HCT116 (cell line): ENCODE measurements at regions not wholly inside any gene's neighbourhood (a gene's known extent, or its start where the extent isn't known, plus 50 kb on each side); places are given as distances from the start of the nearest gene placed in this dataset.

Experiments
- ATAC-seq: fragments of 200-7000 bp; cut with Tn5 transposase; 2 replicates; pipeline ENCODE4 v1.9.1; 2020; ENCODE audit warnings: mild to moderate bottlenecking, moderate library complexity
- BruUV-seq: library from RNA; stranded (reverse); fragments of 400-500 nt; replicated peaks from 2 replicates; lab custom pipeline; 2021; lab: Mats Ljungman, UMichigan
- CTCF ChIA-PET: fragments of 300-600 bp; sonication (Branson Sonifier 250); formaldehyde crosslinking; loops from one replicate; lab custom pipeline; 2021; ENCODE audit warnings: antibody characterized with exemption; lab: Charles Lee
- POLR2A ChIA-PET: fragments of 300-600, 350-600 bp; sonication (Branson Sonifier 250); formaldehyde crosslinking; loops from one replicate; lab custom pipeline; 2021; ENCODE audit warnings: antibody characterized with exemption; lab: Charles Lee
- RAD21 ChIA-PET, 2 experiments: fragments of 300-600 bp; sonication (Branson Sonifier 250); formaldehyde crosslinking; loops; one replicate each; lab custom pipeline; 2023; ENCODE audit warnings: low total read pairs in 2 of 2; ENCODE audit not compliant: uncharacterized antibody in 2 of 2, unreplicated experiment in 2 of 2, low non-redundant PET in 1 of 2; lab: Charles Lee
- DNase-seq: peaks from one replicate; pipeline ENCODE4 v3.0.0-alpha.2; 2010; ENCODE audit warnings: low read depth, low spot score
- H2AFZ ChIP-seq: fragments of 200-600 bp; shearing (Covaris generic), sonication (generic); 2 replicates; pipeline ENCODE4 v1.6.1; 2017; ENCODE audit warnings: low read depth, mixed run types, mixed read lengths, antibody characterized with exemption, low read length; ENCODE audit not compliant: poor library complexity, severe bottlenecking
- H3K27ac ChIP-seq: 2 replicates; pipeline ENCODE4 v1.5.1; 2012; ENCODE audit warnings: low read depth, low read length
- H3K27me3 ChIP-seq: fragments of 200-600 bp; sonication (generic); 2 replicates; pipeline ENCODE4 v1.6.1; 2016; ENCODE audit warnings: mixed run types, low read length, mixed read lengths; ENCODE audit not compliant: insufficient read depth
- H3K36me3 ChIP-seq, 2 experiments: fragments of 200-500 bp in 1 of 2; fragments of 200-600 bp in 1 of 2; sonication (Bioruptor generic) in 1 of 2; sonication (generic) in 1 of 2; 2 replicates each; pipeline versions ENCODE4 v1.5.1 to v1.6.1; 2014 to 2016; ENCODE audit warnings: low read length in 2 of 2, inconsistent platforms in 1 of 2, mixed read lengths in 1 of 2, mixed run types in 1 of 2; ENCODE audit not compliant: insufficient read depth in 2 of 2, control insufficient read depth in 1 of 2
- H3K4me1 ChIP-seq, 2 experiments: fragments of 200-600 bp in 1 of 2; sonication (generic) in 1 of 2; 2 replicates each; pipeline versions ENCODE4 v1.5.1 to v1.6.1; 2012 to 2017; ENCODE audit warnings: low read length in 2 of 2, inconsistent platforms in 1 of 2, mild to moderate bottlenecking in 1 of 2, mixed read lengths in 1 of 2, mixed run types in 1 of 2, moderate library complexity in 1 of 2; ENCODE audit not compliant: insufficient read depth in 2 of 2, control insufficient read depth in 1 of 2
- H3K4me2 ChIP-seq: fragments of 200-600 bp; sonication (generic); 2 replicates; pipeline ENCODE4 v1.6.1; 2017; ENCODE audit warnings: mixed run types, low read length, mixed read lengths
- H3K4me3 ChIP-seq, 2 experiments: fragments of 200-600 bp in 1 of 2; sonication (generic) in 1 of 2; replicated peaks in 1 of 2; 2 replicates each; pipeline ENCODE4 v1.5.1; 2011 to 2016; ENCODE audit warnings: low read length in 2 of 2, control low read depth in 1 of 2, low read depth in 1 of 2, mild to moderate bottlenecking in 1 of 2, mixed read lengths in 1 of 2, mixed run types in 1 of 2
- H3K79me2 ChIP-seq: fragments of 200-600 bp; sonication (generic); 2 replicates; pipeline ENCODE4 v1.6.1; 2017; ENCODE audit warnings: mild to moderate bottlenecking, mixed run types, low read length, moderate library complexity, mixed read lengths; ENCODE audit not compliant: insufficient read depth
- H3K9ac ChIP-seq: fragments of 200-600 bp; sonication (generic); 2 replicates; pipeline ENCODE4 v1.6.1; 2016; ENCODE audit warnings: low read length, mixed read lengths
- H3K9me2 ChIP-seq: fragments of 200-600 bp; sonication (generic), shearing (Covaris generic); 2 replicates; pipeline ENCODE4 v1.6.1; 2017; ENCODE audit warnings: mixed run types, mild to moderate bottlenecking, moderate library complexity; ENCODE audit not compliant: insufficient read depth
- H3K9me3 ChIP-seq, 2 experiments: fragments of 200-500 bp in 1 of 2; fragments of 200-600 bp in 1 of 2; sonication (Bioruptor generic) in 1 of 2; sonication (generic) in 1 of 2; 2 replicates each; pipeline ENCODE4 v1.6.1; 2014 to 2017; ENCODE audit warnings: low read length in 2 of 2, mixed read lengths in 2 of 2, inconsistent platforms in 1 of 2, low read depth in 1 of 2, mild to moderate bottlenecking in 1 of 2, mixed run types in 1 of 2, moderate library complexity in 1 of 2; ENCODE audit not compliant: control insufficient read depth in 1 of 2, insufficient read depth in 1 of 2
- H4K20me1 ChIP-seq: fragments of 200-600 bp; sonication (generic), shearing (Covaris generic); 2 replicates; pipeline ENCODE4 v1.6.1; 2017; ENCODE audit warnings: mixed run types, mild to moderate bottlenecking, moderate library complexity; ENCODE audit not compliant: insufficient read depth
- CBX3 ChIP-seq: IDR thresholded peaks from 2 replicates; pipeline ENCODE4 v1.6.1; 2012; ENCODE audit warnings: low read depth
- EZH2 ChIP-seq: fragments of 200-600 bp; sonication (generic); IDR thresholded peaks from 2 replicates; pipeline ENCODE4 v1.6.1; 2017; ENCODE audit warnings: antibody characterized with exemption, mixed run types
- EZH2phosphoT487 ChIP-seq: fragments of 200-600 bp; IDR thresholded peaks from 2 replicates; pipeline ENCODE4 v1.6.1; 2018; ENCODE audit warnings: antibody characterized with exemption, borderline replicate concordance
- FOSL1 ChIP-seq: IDR thresholded peaks from 2 replicates; pipeline ENCODE4 v1.6.1; 2012; ENCODE audit warnings: low read depth
- MAX ChIP-seq: IDR thresholded peaks from 2 replicates; pipeline ENCODE4 v1.6.1; 2012
- POLR2A ChIP-seq: IDR thresholded peaks from 2 replicates; pipeline ENCODE4 v1.7.0; 2011; ENCODE audit warnings: borderline replicate concordance; ENCODE audit not compliant: insufficient read depth, insufficient read length; ENCODE audit errors: extremely low read depth
- POLR2AphosphoS5 ChIP-seq: IDR thresholded peaks from 2 replicates; pipeline ENCODE4 v1.6.1; 2011; ENCODE audit warnings: mild to moderate bottlenecking, low read depth, low read length, moderate library complexity
- SIN3A ChIP-seq: IDR thresholded peaks from 2 replicates; pipeline ENCODE4 v1.6.1; 2012; ENCODE audit warnings: low read depth
- SRF ChIP-seq: IDR thresholded peaks from 2 replicates; pipeline ENCODE4 v1.6.1; 2012; ENCODE audit warnings: low read depth
- YY1 ChIP-seq: IDR thresholded peaks from 2 replicates; pipeline ENCODE4 v1.6.1; 2011; ENCODE audit warnings: low read length, low read depth, moderate library complexity, mild to moderate bottlenecking; ENCODE audit not compliant: insufficient replicate concordance; ENCODE audit errors: extremely low read depth
- ZFX ChIP-seq: fragments of 450-650 bp; IDR thresholded peaks from 2 replicates; pipeline ENCODE4 v1.6.1; 2017
- ZNF274 ChIP-seq: fragments of 200-500 bp; sonication (Bioruptor generic); IDR thresholded peaks from 2 replicates; pipeline ENCODE4 v1.6.1; 2014; ENCODE audit warnings: mild to moderate bottlenecking, low read depth, low read length, inconsistent platforms
- intact Hi-C: fragments of 100-400 bp; cut with micrococcal nuclease; formaldehyde crosslinking; loops from 2 replicates; pipeline ENCODE4 v1.10.0; 2022
- TF ChIP-seq, protein P1 (sequence below): IDR thresholded peaks from 2 replicates; pipeline ENCODE4 v1.6.1; 2012; ENCODE audit warnings: low read depth

GRCh38 chr4:81756042-81756441 is 284.3 kb upstream of the RASGEF1B start:
- Histone ChIP-seq H3K9me3 (no peaks in the 10 kb centered on the region), H4K20me1 (no peaks in the 10 kb centered on the region), H3K9me2 (no peaks in the 10 kb centered on the region), H3K27me3 (no peaks in the 10 kb centered on the region; the same call in 1 of the 2 replicates), H2AFZ (no peak overlapping the region), H3K9ac (no peak overlapping the region), H3K27ac (no peak overlapping the region), H3K4me3 (no peak overlapping the region), H3K36me3 (no peaks in the 10 kb centered on the region), H3K4me1 (no peaks in the 10 kb centered on the region), H3K4me2 (no peak overlapping the region), H3K79me2 (no peaks in the 10 kb centered on the region)
- DNase-seq = no peak
- TF ChIP-seq EZH2phosphoT487 (no peak), EZH2 (no peak), SRF (no peak), SIN3A (no peak), MAX (no peak), ZFX (no peak), YY1 (no peak), FOSL1 (no peak), POLR2A (no peak), CBX3 (no peak), POLR2AphosphoS5 (no peak), ZNF274 (no peak)
- TF ChIP-seq, protein P1, sequence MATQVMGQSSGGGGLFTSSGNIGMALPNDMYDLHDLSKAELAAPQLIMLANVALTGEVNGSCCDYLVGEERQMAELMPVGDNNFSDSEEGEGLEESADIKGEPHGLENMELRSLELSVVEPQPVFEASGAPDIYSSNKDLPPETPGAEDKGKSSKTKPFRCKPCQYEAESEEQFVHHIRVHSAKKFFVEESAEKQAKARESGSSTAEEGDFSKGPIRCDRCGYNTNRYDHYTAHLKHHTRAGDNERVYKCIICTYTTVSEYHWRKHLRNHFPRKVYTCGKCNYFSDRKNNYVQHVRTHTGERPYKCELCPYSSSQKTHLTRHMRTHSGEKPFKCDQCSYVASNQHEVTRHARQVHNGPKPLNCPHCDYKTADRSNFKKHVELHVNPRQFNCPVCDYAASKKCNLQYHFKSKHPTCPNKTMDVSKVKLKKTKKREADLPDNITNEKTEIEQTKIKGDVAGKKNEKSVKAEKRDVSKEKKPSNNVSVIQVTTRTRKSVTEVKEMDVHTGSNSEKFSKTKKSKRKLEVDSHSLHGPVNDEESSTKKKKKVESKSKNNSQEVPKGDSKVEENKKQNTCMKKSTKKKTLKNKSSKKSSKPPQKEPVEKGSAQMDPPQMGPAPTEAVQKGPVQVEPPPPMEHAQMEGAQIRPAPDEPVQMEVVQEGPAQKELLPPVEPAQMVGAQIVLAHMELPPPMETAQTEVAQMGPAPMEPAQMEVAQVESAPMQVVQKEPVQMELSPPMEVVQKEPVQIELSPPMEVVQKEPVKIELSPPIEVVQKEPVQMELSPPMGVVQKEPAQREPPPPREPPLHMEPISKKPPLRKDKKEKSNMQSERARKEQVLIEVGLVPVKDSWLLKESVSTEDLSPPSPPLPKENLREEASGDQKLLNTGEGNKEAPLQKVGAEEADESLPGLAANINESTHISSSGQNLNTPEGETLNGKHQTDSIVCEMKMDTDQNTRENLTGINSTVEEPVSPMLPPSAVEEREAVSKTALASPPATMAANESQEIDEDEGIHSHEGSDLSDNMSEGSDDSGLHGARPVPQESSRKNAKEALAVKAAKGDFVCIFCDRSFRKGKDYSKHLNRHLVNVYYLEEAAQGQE = no peak
- ChIA-PET POLR2A (no interaction called here), CTCF (no interaction called here), RAD21 (no interaction called here)
- intact Hi-C loops = no loop called here
- ATAC-seq = no peak
- BruUV-seq = no TSS peak
